Adrenal gland (tissue), 9 donors: ENCODE measurements at regions not wholly inside any gene's neighbourhood (a gene's known extent, or its start where the extent isn't known, plus 50 kb on each side); places are given as distances from the start of the nearest gene placed in this dataset.
A peak's percentile ranks its signal among the peaks of the same experiment; 100 is the strongest.

Experiments used
- DNase-seq, 7 donors: peaks; one replicate each; pipeline ENCODE4 v3.0.0-alpha.2; 2019 to 2020
- H3K27ac ChIP-seq, 5 donors: fragments of 200-600 bp; sonication (generic) in 4 of 5; 1 replicate in 3 of 5; 2 replicates in 2 of 5; pipeline versions ENCODE4 v1.5.1 to v1.8.0; 2016 to 2020; ENCODE audit warnings: mild to moderate bottlenecking in 1 of 5
- H3K27me3 ChIP-seq: fragments of 200-600 bp; 2 replicates; pipeline ENCODE4 v1.8.0; 2021
- H3K36me3 ChIP-seq, 2 donors: fragments of 200-600 bp; replicated peaks in 1 of 2; 1 replicate in 1 of 2; 2 replicates in 1 of 2; pipeline versions ENCODE4 v1.5.1 to v1.8.0; 2018 to 2022
- H3K4me1 ChIP-seq, 2 donors: fragments of 200-600 bp; replicated peaks in 1 of 2; 1 replicate in 1 of 2; 2 replicates in 1 of 2; pipeline versions ENCODE4 v1.5.1 to v1.8.0; 2018 to 2021
- H3K4me3 ChIP-seq, 4 donors: fragments of 200-600 bp; sonication (generic) in 3 of 4; one replicate each; pipeline ENCODE4 v1.5.1; 2016 to 2018
- H3K9me3 ChIP-seq, 3 donors: fragments of 200-600 bp; sonication (generic) in 1 of 3; replicated peaks in 1 of 3; 1 replicate in 2 of 3; 2 replicates in 1 of 3; pipeline versions ENCODE4 v1.5.1 to v1.8.0; 2016 to 2021
- POLR2A ChIP-seq, 2 donors: fragments of 450-650 bp; IDR thresholded peaks; one replicate each; pipeline ENCODE4 v1.6.1; 2017; ENCODE audit warnings: antibody characterized with exemption in 2 of 2, mild to moderate bottlenecking in 2 of 2, moderate library complexity in 1 of 2
- WGBS, 4 donors: extraction: QIAGEN DNeasy Blood & Tissue Kit in 2 of 4; methylation state at CpG; one replicate each; pipeline versions ENCODE4 v1.1.5 to v1.1.7; 2013 to 2017; 5-methylcytosine and 5-hydroxymethylcytosine counted together
- intact Hi-C, 2 donors: fragments of 100-400 bp; cut with DNase I; formaldehyde crosslinking; loops; one replicate each; pipeline versions ENCODE4 v1.14.1 to v1.15.0; 2022 to 2023
- TF ChIP-seq, protein P1 (sequence below), 6 experiments: fragments of 450-650 bp in 4 of 6; fragments of 200-600 bp in 2 of 6; sonication (generic) in 1 of 6; IDR thresholded peaks; 1 replicate in 5 of 6; 2 replicates in 1 of 6; pipeline versions ENCODE4 v1.5.1 to v1.8.0; 2016 to 2021; ENCODE audit warnings: antibody characterized with exemption in 6 of 6, mild to moderate bottlenecking in 2 of 6, moderate library complexity in 1 of 6
- donor health status: healthy with polysubstance abuse.
- donor health status: Bipolar disorder and iron deficiency.
- donor health status: DM: yes; HTN: yes; CAD: no.
- donor health status: DM: no; HTN: no; CAD: no.
- donor health status: DM: no; HTN: no; CAD: no.

DNA sequence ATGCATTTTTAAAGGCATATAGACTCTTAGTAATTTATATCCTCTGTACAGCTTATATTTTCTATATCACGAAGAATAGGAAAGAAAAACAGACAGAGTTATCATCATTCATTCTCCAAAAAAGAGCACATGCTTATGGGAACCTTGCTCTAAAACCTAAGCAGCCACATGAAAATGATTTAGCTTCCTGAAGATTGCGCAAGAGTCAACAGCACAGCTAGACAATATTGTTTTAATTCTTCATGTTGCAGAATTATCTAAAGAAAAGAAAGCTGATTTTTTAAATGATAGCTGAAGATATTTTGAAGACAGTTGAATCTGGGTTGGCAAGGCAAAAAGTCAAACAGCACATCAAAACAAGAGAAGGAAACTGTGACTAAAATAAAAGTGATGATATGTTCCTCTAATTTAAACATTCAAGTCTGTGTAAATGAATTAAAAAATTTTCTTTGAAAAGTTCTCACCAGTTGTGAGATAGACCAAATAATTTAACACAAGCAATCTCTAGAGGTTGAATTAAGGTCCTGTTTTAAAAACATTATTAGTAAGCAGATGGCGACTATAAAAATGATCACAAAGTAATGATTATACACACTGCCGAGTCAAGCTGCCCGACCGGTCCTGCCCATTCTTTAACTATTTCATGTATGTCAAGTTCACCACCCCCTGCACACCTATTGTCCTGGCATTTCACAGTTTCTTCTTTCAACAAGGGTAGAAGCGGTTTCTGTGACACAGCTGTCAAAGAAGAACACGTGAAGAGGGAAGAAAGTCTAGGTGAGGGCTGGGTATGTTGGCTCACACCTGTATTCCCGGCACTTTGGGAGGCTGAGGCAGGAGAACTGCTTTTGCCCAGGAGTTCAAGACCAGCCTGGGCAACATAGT lies 74.2 kb upstream of the BHLHE40 start:
- WGBS, 4 donors, result 45 to 58% (median 54%) methylated on average over 9 of the region's 9 CpGs
- Histone ChIP-seq H3K27ac (peak overlapping the region in 1 of 5 donors; percentile 1), H3K4me1 (peaks cover 4 to 40% of the 10 kb centered on the region in 2 donors), H3K4me3 (no peak overlapping the region), H3K9me3 (no peaks in the 10 kb centered on the region), H3K36me3 (no peaks in the 10 kb centered on the region), H3K27me3 (no peaks in the 10 kb centered on the region)
- peak in 1 of 7 donors; percentile 21 for DNase-seq
- intact Hi-C loops, result loop anchor here (5.0 to 10.0 kb wide), 2 partner anchors 70 to 72 kb away; partner anchors contain the start of gene BHLHE40 (in 2 of the 2)
- TF ChIP-seq, protein P1, sequence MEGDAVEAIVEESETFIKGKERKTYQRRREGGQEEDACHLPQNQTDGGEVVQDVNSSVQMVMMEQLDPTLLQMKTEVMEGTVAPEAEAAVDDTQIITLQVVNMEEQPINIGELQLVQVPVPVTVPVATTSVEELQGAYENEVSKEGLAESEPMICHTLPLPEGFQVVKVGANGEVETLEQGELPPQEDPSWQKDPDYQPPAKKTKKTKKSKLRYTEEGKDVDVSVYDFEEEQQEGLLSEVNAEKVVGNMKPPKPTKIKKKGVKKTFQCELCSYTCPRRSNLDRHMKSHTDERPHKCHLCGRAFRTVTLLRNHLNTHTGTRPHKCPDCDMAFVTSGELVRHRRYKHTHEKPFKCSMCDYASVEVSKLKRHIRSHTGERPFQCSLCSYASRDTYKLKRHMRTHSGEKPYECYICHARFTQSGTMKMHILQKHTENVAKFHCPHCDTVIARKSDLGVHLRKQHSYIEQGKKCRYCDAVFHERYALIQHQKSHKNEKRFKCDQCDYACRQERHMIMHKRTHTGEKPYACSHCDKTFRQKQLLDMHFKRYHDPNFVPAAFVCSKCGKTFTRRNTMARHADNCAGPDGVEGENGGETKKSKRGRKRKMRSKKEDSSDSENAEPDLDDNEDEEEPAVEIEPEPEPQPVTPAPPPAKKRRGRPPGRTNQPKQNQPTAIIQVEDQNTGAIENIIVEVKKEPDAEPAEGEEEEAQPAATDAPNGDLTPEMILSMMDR (IDR thresholded peaks at IDR 0.05), result no peak
- TF ChIP-seq POLR2A (IDR thresholded peaks at IDR 0.05), result no peak

DNA sequence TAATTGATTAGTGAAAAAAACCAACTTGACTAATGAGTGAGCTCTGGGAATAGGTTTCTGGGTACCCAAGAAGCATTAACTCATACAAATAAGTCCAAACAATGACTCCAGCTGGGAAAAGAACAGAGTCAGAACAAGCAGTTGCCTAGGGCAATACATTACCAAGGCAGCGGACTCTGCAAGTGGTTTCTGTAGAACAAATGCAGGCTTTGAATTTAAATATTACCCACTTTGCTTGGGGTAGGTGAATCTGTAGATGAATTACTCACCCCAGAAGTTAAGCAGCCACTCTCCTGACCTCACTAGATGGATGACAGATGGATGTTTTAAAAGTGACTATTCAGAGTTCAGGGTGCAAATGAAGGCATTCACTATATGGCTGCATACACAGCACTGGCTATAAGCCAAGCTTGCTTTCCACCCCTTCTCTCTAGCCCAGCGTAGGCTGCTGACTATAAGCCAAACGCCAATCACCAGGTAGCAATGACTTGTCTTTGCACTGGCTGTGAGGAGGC lies 73.1 kb upstream of the BHLHE40 start:
- no peaks in the 10 kb centered on the region for H3K9me3 ChIP-seq
- H3K27me3 ChIP-seq, result no peaks in the 10 kb centered on the region
- WGBS, 4 donors, result 20 to 56% (median 55%) methylated on average over 2 to 3 of the region's 3 CpGs
- no peak for DNase-seq
- H3K36me3 ChIP-seq, result no peaks in the 10 kb centered on the region
- H3K4me3 ChIP-seq, result no peak overlapping the region
- peaks cover 0 to 32% of the 10 kb centered on the region in 2 donors for H3K4me1 ChIP-seq
- TF ChIP-seq, protein P1 (IDR thresholded peaks at IDR 0.05), result no peak
- TF ChIP-seq POLR2A (IDR thresholded peaks at IDR 0.05), result no peak
- intact Hi-C loops, result loop anchor here in 1 of 2 donors (10.0 kb wide), 1 partner anchor 69 kb away; the partner anchor contains the start of gene BHLHE40
- H3K27ac ChIP-seq, result no peak overlapping the region

DNA sequence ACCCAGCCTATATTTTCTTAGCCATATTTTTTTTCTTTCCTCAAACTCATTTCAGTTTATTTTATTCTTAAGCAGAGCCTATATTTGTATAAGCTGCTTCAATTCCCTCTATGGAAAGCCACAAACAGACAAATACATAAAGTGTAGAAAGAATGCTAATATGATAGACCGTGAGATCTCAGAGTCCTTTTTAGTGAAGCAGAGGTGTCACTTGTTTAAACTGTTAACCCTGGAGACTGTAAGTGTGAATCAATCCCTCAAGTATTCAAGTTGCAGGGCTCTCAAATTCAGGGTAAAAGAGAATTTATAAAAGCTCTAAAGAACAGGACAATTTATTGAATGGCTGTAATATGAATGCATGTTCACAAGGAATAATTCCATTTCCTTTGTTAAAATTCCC lies 72.2 kb upstream of the BHLHE40 start:
- 92 to 97% (median 97%) methylated on average over 1 of the region's 1 CpG for WGBS, 4 donors
- DNase-seq, result no peak

More for the DNA sequence above, 72.2 kb upstream of the BHLHE40 start:
- TF ChIP-seq POLR2A (IDR thresholded peaks at IDR 0.05), result no peak
- TF ChIP-seq, protein P1 (IDR thresholded peaks at IDR 0.05), result no peak
- no peak overlapping the region for H3K27ac ChIP-seq
- H3K4me3 ChIP-seq, result no peak overlapping the region
- H3K36me3 ChIP-seq, result no peaks in the 10 kb centered on the region
- peaks cover 0 to 31% of the 10 kb centered on the region in 2 donors for H3K4me1 ChIP-seq
- H3K9me3 ChIP-seq, result no peaks in the 10 kb centered on the region
- intact Hi-C loops, result loop anchor here in 1 of 2 donors (10.0 kb wide), 1 partner anchor 68 kb away; the partner anchor contains the start of gene BHLHE40
- H3K27me3 ChIP-seq, result no peaks in the 10 kb centered on the region
